Neural cell (in vitro differentiated cells): ENCODE measurements at regions not wholly inside any gene's neighbourhood (a gene's known extent, or its start where the extent isn't known, plus 50 kb on each side); places are given as distances from the start of the nearest gene placed in this dataset.

Source experiments
- H2AFZ ChIP-seq: fragments of 200-600, 300-800 bp; sonication (generic), shearing (Covaris generic); 2 replicates; pipeline ENCODE4 v1.6.0; 2014; ENCODE audit warnings: low read depth, mild to moderate bottlenecking, antibody characterized with exemption, low read length, moderate library complexity
- H3F3A ChIP-seq: fragments of 200-600 bp; shearing (Covaris generic); 2 replicates; pipeline ENCODE4 v1.6.1; 2016; ENCODE audit warnings: mild to moderate bottlenecking, moderate library complexity, mixed read lengths, antibody characterized with exemption, low read length; ENCODE audit not compliant: insufficient read depth, poor library complexity, severe bottlenecking
- H3K27ac ChIP-seq: fragments of 200-600, 300-800 bp; sonication (generic), shearing (Covaris generic); 2 replicates; pipeline ENCODE4 v1.5.1; 2014; ENCODE audit warnings: mild to moderate bottlenecking, low read length, moderate library complexity
- H3K27me3 ChIP-seq: fragments of 300-800, 200-600 bp; sonication (generic), shearing (Covaris generic); 2 replicates; pipeline ENCODE4 v1.6.0; 2014; ENCODE audit warnings: mild to moderate bottlenecking, low read depth, low read length, moderate library complexity; ENCODE audit not compliant: insufficient read depth
- H3K36me3 ChIP-seq: fragments of 300-800, 200-600 bp; sonication (generic), shearing (Covaris generic); 2 replicates; pipeline ENCODE4 v1.5.1; 2014; ENCODE audit warnings: mild to moderate bottlenecking, antibody characterized with exemption, low read length, moderate library complexity; ENCODE audit not compliant: insufficient read depth
- H3K4me2 ChIP-seq: fragments of 300-800, 200-600 bp; sonication (generic), shearing (Covaris generic); 2 replicates; pipeline ENCODE4 v1.6.0; 2014; ENCODE audit warnings: mild to moderate bottlenecking, low read length
- H3K4me3 ChIP-seq: fragments of 300-800, 200-600 bp; sonication (generic), shearing (Covaris generic); 2 replicates; pipeline ENCODE4 v1.5.1; 2014; ENCODE audit warnings: mild to moderate bottlenecking, low read length, moderate library complexity
- H3K79me2 ChIP-seq: fragments of 200-600 bp; shearing (Covaris generic); replicated peaks from 2 replicates; pipeline ENCODE4 v1.6.0; 2014; ENCODE audit warnings: mild to moderate bottlenecking, low read length, moderate library complexity; ENCODE audit not compliant: insufficient read depth
- H3K9ac ChIP-seq: fragments of 300-800, 200-600 bp; sonication (generic), shearing (Covaris generic); 2 replicates; pipeline ENCODE4 v1.6.1; 2016; ENCODE audit warnings: mild to moderate bottlenecking, low read length, mixed read lengths
- H3K9me2 ChIP-seq: fragments of 200-600 bp; shearing (Covaris generic); 2 replicates; pipeline ENCODE4 v1.6.1; 2016; ENCODE audit warnings: mild to moderate bottlenecking, low read length, mixed read lengths; ENCODE audit not compliant: insufficient read depth
- H3K9me3 ChIP-seq: fragments of 200-600, 300-800 bp; sonication (generic), shearing (Covaris generic); 2 replicates; pipeline ENCODE4 v1.6.1; 2016; ENCODE audit warnings: mild to moderate bottlenecking, mixed run types, low read length, moderate library complexity, mixed read lengths
- H4K20me1 ChIP-seq: fragments of 200-600 bp; shearing (Covaris generic); 2 replicates; pipeline ENCODE4 v1.6.1; 2016; ENCODE audit warnings: mild to moderate bottlenecking, mixed run types; ENCODE audit not compliant: insufficient read depth
- CTCF ChIP-seq: fragments of 450-650 bp; IDR thresholded peaks from 2 replicates; pipeline ENCODE4 v1.5.1; 2014; ENCODE audit warnings: antibody characterized with exemption, mild to moderate bottlenecking, moderate library complexity; ENCODE audit not compliant: poor library complexity, severe bottlenecking
- EP300 ChIP-seq: fragments of 450-650 bp; conservative IDR thresholded peaks from 2 replicates; pipeline ENCODE4 v1.6.1; 2014; ENCODE audit warnings: antibody characterized with exemption, mild to moderate bottlenecking, moderate library complexity; ENCODE audit not compliant: poor library complexity, severe bottlenecking
- EZH2 ChIP-seq: fragments of 200-600, 300-800 bp; shearing (Covaris generic), sonication (generic); IDR thresholded peaks from 2 replicates; pipeline ENCODE4 v1.6.1; 2014; ENCODE audit warnings: antibody characterized with exemption, low read length, borderline replicate concordance, mild to moderate bottlenecking; ENCODE audit not compliant: insufficient read depth, poor library complexity, severe bottlenecking
- MXI1 ChIP-seq: fragments of 450-650 bp; conservative IDR thresholded peaks from 2 replicates; pipeline ENCODE4 v1.6.1; 2014; ENCODE audit warnings: antibody characterized with exemption, mild to moderate bottlenecking; ENCODE audit not compliant: poor library complexity, severe bottlenecking
- POLR2AphosphoS5 ChIP-seq: IDR thresholded peaks from 2 replicates; pipeline ENCODE4 v1.6.1; 2012
- RAD21 ChIP-seq: fragments of 450-650 bp; conservative IDR thresholded peaks from 2 replicates; pipeline ENCODE4 v1.6.1; 2014; ENCODE audit warnings: antibody characterized with exemption, mild to moderate bottlenecking, moderate library complexity
- REST ChIP-seq: IDR thresholded peaks from 2 replicates; pipeline ENCODE4 v1.6.1; 2012; ENCODE audit warnings: borderline replicate concordance
- SMC3 ChIP-seq: fragments of 450-650 bp; conservative IDR thresholded peaks from 2 replicates; pipeline ENCODE4 v1.6.1; 2014; ENCODE audit warnings: antibody characterized with exemption, mild to moderate bottlenecking, moderate library complexity; ENCODE audit not compliant: poor library complexity
- TAF1 ChIP-seq: IDR thresholded peaks from 2 replicates; pipeline ENCODE4 v1.6.1; 2012; ENCODE audit warnings: low read depth

GRCh38 chr7:22671177-22671879 is 55.7 kb upstream of the IL6 start:
- Histone ChIP-seq H3K4me3 (no peak overlapping the region), H3K36me3 (no peaks in the 10 kb centered on the region), H3K9ac (no peak overlapping the region), H3K9me3 (no peaks in the 10 kb centered on the region), H3K4me2 (no peak overlapping the region), H2AFZ (no peak overlapping the region), H3K9me2 (no peaks in the 10 kb centered on the region), H3F3A (no peaks in the 10 kb centered on the region), H3K27me3 (no peaks in the 10 kb centered on the region), H4K20me1 (no peaks in the 10 kb centered on the region), H3K27ac (no peak overlapping the region), H3K79me2 (no peaks in the 10 kb centered on the region)
- TF ChIP-seq REST (no peak), POLR2AphosphoS5 (no peak), MXI1 (no peak), EP300 (no peak), CTCF (no peak), SMC3 (no peak), EZH2 (no peak), RAD21 (no peak), TAF1 (no peak)

GRCh38 chr7:22670422-22670815 is 56.6 kb upstream of the IL6 start:
- Histone ChIP-seq H3K27me3 (no peaks in the 10 kb centered on the region), H3K4me3 (no peak overlapping the region), H3K9ac (no peak overlapping the region), H3K27ac (no peak overlapping the region), H2AFZ (no peak overlapping the region), H3K36me3 (no peaks in the 10 kb centered on the region), H3K79me2 (no peaks in the 10 kb centered on the region), H3K9me2 (no peaks in the 10 kb centered on the region), H3F3A (no peaks in the 10 kb centered on the region), H3K4me2 (no peak overlapping the region), H4K20me1 (no peaks in the 10 kb centered on the region), H3K9me3 (no peaks in the 10 kb centered on the region)
- TF ChIP-seq TAF1 (no peak), REST (no peak), EP300 (no peak), SMC3 (no peak), EZH2 (no peak), POLR2AphosphoS5 (no peak), CTCF (no peak)
